GM12873 (cell line): ENCODE measurements at regions not wholly inside any gene's neighbourhood (a gene's known extent, or its start where the extent isn't known, plus 50 kb on each side); places are given as distances from the start of the nearest gene placed in this dataset.

Experiments
- CTCF ChIP-seq: IDR thresholded peaks from 2 replicates; pipeline ENCODE4 v1.5.1; 2012; ENCODE audit warnings: low read depth, mild to moderate bottlenecking, moderate library complexity, low read length, control low read depth; ENCODE audit not compliant: insufficient read depth; ENCODE audit errors: missing control alignments

GRCh38 chr1:195047772-195048171, 1560.5 kb downstream of the KCNT2 start:
- no peak for TF ChIP-seq CTCF

- no peak for TF ChIP-seq CTCF
Observed at GRCh38 chr1:195045072-195045471, 1563.2 kb downstream of the KCNT2 start.

GRCh38 chr1:195030793-195031192, 1577.4 kb downstream of the KCNT2 start:
- TF ChIP-seq CTCF: no peak

- TF ChIP-seq CTCF: no peak
Observed at GRCh38 chr1:195026792-195027191, 1581.4 kb downstream of the KCNT2 start.

GRCh38 chr1:195019385-195019784, 1588.9 kb downstream of the KCNT2 start:
- no peak for TF ChIP-seq CTCF

- TF ChIP-seq CTCF: no peak
Observed at GRCh38 chr1:195012995-195013394, 1595.2 kb downstream of the KCNT2 start.

- TF ChIP-seq CTCF: no peak
Observed at GRCh38 chr1:195005338-195005737, 1602.9 kb downstream of the KCNT2 start.
